SU-DHL-6 (cell line): ENCODE measurements at regions not wholly inside any gene's neighbourhood (a gene's known extent, or its start where the extent isn't known, plus 50 kb on each side); places are given as distances from the start of the nearest gene placed in this dataset.

Experiments
- H2AFZ ChIP-seq: fragments of 200-600 bp; sonication (generic); 2 replicates; pipeline ENCODE4 v1.6.1; 2014; ENCODE audit warnings: low read depth, mild to moderate bottlenecking, moderate library complexity, mixed read lengths, antibody characterized with exemption, low read length; ENCODE audit not compliant: severe bottlenecking
- H3F3A ChIP-seq: fragments of 200-600 bp; shearing (Covaris generic); 2 replicates; pipeline ENCODE4 v1.6.0; 2016; ENCODE audit warnings: antibody characterized with exemption, mild to moderate bottlenecking; ENCODE audit not compliant: insufficient read depth
- H3K27ac ChIP-seq: fragments of 200-600 bp; sonication (generic); 2 replicates; pipeline ENCODE4 v1.5.1; 2016; ENCODE audit warnings: low read depth, mild to moderate bottlenecking, low read length, moderate library complexity, mixed read lengths
- H3K27me3 ChIP-seq: fragments of 200-600 bp; sonication (generic), shearing (Covaris generic); 2 replicates; pipeline ENCODE4 v1.6.0; 2014; ENCODE audit warnings: mild to moderate bottlenecking, low read length
- H3K36me3 ChIP-seq: fragments of 200-600 bp; sonication (generic); 2 replicates; pipeline ENCODE4 v1.6.1; 2014; ENCODE audit warnings: mild to moderate bottlenecking, low read length, mixed read lengths
- H3K4me2 ChIP-seq: fragments of 300-600, 200-600 bp; shearing (Covaris generic), sonication (generic); 2 replicates; pipeline ENCODE4 v1.6.0; 2014; ENCODE audit warnings: low read length, low read depth, mild to moderate bottlenecking; ENCODE audit not compliant: poor library complexity, severe bottlenecking
- H3K4me3 ChIP-seq: fragments of 200-600 bp; sonication (generic); 2 replicates; pipeline ENCODE4 v1.5.1; 2014; ENCODE audit warnings: antibody characterized with exemption, low read length, mild to moderate bottlenecking, mixed read lengths; ENCODE audit not compliant: insufficient read depth, poor library complexity, severe bottlenecking
- H3K79me2 ChIP-seq: fragments of 200-600 bp; sonication (generic); 2 replicates; pipeline ENCODE4 v1.6.1; 2014; ENCODE audit warnings: mild to moderate bottlenecking, low read length, moderate library complexity; ENCODE audit not compliant: insufficient read depth
- H3K9ac ChIP-seq: fragments of 200-600 bp; sonication (generic); 2 replicates; pipeline ENCODE4 v1.7.0; 2014; ENCODE audit warnings: mild to moderate bottlenecking, low read length
- H3K9me2 ChIP-seq: fragments of 200-600 bp; sonication (generic); replicated peaks from 2 replicates; pipeline ENCODE4 v1.6.1; 2014; ENCODE audit warnings: low read length; ENCODE audit not compliant: insufficient read depth
- H3K9me3 ChIP-seq: fragments of 200-600 bp; sonication (generic); 2 replicates; pipeline ENCODE4 v1.6.1; 2014; ENCODE audit warnings: low read length, mixed read lengths; ENCODE audit not compliant: insufficient read depth
- H4K20me1 ChIP-seq: fragments of 200-600 bp; sonication (generic); 2 replicates; pipeline ENCODE4 v1.6.1; 2014; ENCODE audit warnings: low read depth, mild to moderate bottlenecking, antibody characterized with exemption, low read length, moderate library complexity, mixed read lengths
- CTCF ChIP-seq: fragments of 200-600 bp; sonication (generic); IDR thresholded peaks from one replicate; pipeline ENCODE4 v1.5.1; 2017; ENCODE audit warnings: antibody characterized with exemption, mild to moderate bottlenecking, low read length, moderate library complexity; ENCODE audit not compliant: insufficient read depth, poor library complexity, severe bottlenecking
- EZH2phosphoT487 ChIP-seq: fragments of 200-600 bp; sonication (generic), shearing (Covaris generic); conservative IDR thresholded peaks from 2 replicates; pipeline ENCODE4 v1.6.1; 2018; ENCODE audit warnings: mild to moderate bottlenecking, antibody characterized with exemption, low read length, moderate library complexity, mixed read lengths

- H3K27ac ChIP-seq = no peak overlapping the region
These were observed 199.7 kb downstream of the TSHZ3 start for GRCh38 chr19:31149441-31149941.

GRCh38 chr19:31148671-31149070 is 200.6 kb downstream of the TSHZ3 start:
- H3K9me3 ChIP-seq = no peaks in the 10 kb centered on the region
- no peak overlapping the region for H3K4me3 ChIP-seq
- H3K27me3 ChIP-seq = no peaks in the 10 kb centered on the region
- no peak overlapping the region for H2AFZ ChIP-seq
- H3K36me3 ChIP-seq = no peaks in the 10 kb centered on the region
- H3K9ac ChIP-seq = no peak overlapping the region
- TF ChIP-seq CTCF (no peak), EZH2phosphoT487 (no peak)
- H3K9me2 ChIP-seq = no peaks in the 10 kb centered on the region
- H3K79me2 ChIP-seq = no peaks in the 10 kb centered on the region
- no peak overlapping the region for H3K4me2 ChIP-seq
- no peaks in the 10 kb centered on the region for H3F3A ChIP-seq
- no peaks in the 10 kb centered on the region for H4K20me1 ChIP-seq
- no peak overlapping the region for H3K27ac ChIP-seq

More at GRCh38 chr19:31149441-31149941, 199.7 kb downstream of the TSHZ3 start:
- H3K9me2 ChIP-seq = no peaks in the 10 kb centered on the region
- H3K9me3 ChIP-seq = no peaks in the 10 kb centered on the region
- no peak overlapping the region for H3K4me3 ChIP-seq
- no peaks in the 10 kb centered on the region for H3K36me3 ChIP-seq
- no peaks in the 10 kb centered on the region for H3F3A ChIP-seq
- no peak for TF ChIP-seq EZH2phosphoT487
- H3K27me3 ChIP-seq = no peaks in the 10 kb centered on the region
- no peaks in the 10 kb centered on the region for H3K79me2 ChIP-seq
- H3K4me2 ChIP-seq = no peak overlapping the region
- H4K20me1 ChIP-seq = no peaks in the 10 kb centered on the region
- no peak overlapping the region for H2AFZ ChIP-seq
- H3K9ac ChIP-seq = no peak overlapping the region

- Histone ChIP-seq H3K9ac (no peak overlapping the region), H3K36me3 (no peaks in the 10 kb centered on the region), H3K79me2 (no peaks in the 10 kb centered on the region), H3K27ac (no peak overlapping the region), H3K4me2 (no peak overlapping the region), H3K27me3 (no peaks in the 10 kb centered on the region), H4K20me1 (no peaks in the 10 kb centered on the region), H2AFZ (no peak overlapping the region), H3K9me2 (no peaks in the 10 kb centered on the region), H3K4me3 (no peak overlapping the region), H3K9me3 (no peaks in the 10 kb centered on the region), H3F3A (no peaks in the 10 kb centered on the region)
- no peak for TF ChIP-seq CTCF
- no peak for TF ChIP-seq EZH2phosphoT487
These were observed 202.0 kb downstream of the TSHZ3 start for GRCh38 chr19:31147234-31147633.

DNA sequence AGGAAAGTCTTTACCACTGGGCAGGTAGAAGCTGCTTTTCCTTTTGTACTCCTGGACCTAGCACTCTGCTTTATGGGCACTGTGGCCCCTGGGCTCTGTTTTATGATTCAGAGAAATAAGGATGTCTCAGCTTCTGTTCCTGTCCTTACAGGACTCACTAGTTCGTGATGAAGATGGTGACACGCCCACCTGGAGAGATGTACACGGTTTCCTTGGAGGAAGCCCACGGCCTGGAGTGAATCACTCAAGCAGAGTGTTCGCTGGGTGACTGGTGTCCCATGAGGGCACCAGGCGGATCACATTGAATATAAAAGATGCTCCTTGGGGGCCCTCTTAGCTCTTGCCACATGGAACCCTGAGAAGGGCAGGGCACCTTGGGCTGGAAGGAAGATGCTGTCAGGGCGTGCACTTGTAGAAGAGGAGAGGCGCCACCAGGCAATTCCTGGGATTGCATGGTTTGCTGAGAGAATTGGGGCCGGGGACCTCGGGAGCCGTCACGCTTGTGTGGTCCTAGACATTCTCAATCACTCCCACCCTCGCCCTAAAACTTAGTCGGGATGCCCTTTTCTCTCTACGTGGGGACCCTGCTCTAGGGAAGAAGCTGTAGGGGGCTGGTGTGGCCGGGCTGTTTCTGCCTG is 202.6 kb downstream of the TSHZ3 start:
- TF ChIP-seq CTCF (no peak), EZH2phosphoT487 (no peak)
- Histone ChIP-seq H3K4me2 (no peak overlapping the region), H3K9me3 (no peaks in the 10 kb centered on the region), H3K9me2 (no peaks in the 10 kb centered on the region), H2AFZ (no peak overlapping the region), H3F3A (no peaks in the 10 kb centered on the region), H3K27me3 (no peaks in the 10 kb centered on the region), H3K36me3 (no peaks in the 10 kb centered on the region), H3K27ac (no peak overlapping the region), H4K20me1 (no peaks in the 10 kb centered on the region), H3K4me3 (no peak overlapping the region), H3K79me2 (no peaks in the 10 kb centered on the region), H3K9ac (no peak overlapping the region)
